ENCODE measurements at regions not wholly inside any gene's neighbourhood (a gene's known extent, or its start where the extent isn't known, plus 50 kb on each side); places are given as distances from the start of the nearest gene placed in this dataset.
A peak's percentile ranks its signal among the peaks of the same experiment; 100 is the strongest.

DNA sequence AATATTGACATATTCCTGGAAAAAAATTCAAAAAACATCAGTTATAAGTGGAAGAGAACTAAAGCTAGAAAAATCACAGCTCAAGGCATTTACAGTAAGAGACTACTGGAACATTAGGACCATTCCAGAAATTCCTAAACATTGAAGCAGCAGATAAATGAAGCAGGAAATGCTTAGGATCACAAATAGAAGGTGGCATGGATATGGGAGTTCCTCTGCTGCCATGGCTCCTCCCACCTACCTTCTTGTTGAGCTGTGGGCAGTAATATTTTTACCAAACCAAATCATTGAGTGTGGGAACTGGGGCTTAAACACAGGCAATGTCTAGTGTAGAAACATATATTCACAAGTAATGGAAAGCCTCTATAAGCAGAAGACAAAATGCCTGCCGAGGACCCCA is 292.8 kb downstream of the ANKRD7 start:
- no peak for ATAC-seq
- intact Hi-C loops (cut with micrococcal nuclease), result no loop called here
- no peak for DNase-seq

DNA sequence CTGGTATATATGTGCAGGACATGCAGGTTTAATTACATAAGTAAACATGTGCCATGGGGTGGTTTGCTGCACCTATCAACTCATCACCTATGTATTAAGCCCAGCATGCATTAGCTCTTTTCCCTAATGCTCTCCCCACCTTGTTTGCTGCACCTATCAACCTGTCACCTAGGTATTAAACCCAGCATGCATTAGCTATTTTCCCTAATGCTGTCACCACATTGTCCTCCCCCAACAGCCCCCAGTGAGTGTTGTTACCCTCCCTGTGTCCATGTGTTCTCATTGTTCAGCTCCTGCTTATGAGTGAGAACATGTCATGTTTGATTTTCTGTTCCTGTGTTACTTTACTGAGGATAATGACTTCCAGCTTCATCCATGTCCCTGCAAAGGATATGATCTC is 300.5 kb downstream of the ANKRD7 start:
- ATAC-seq (no peak), DNase-seq (no peak)
- intact Hi-C loops (cut with micrococcal nuclease), result no loop called here

DNA sequence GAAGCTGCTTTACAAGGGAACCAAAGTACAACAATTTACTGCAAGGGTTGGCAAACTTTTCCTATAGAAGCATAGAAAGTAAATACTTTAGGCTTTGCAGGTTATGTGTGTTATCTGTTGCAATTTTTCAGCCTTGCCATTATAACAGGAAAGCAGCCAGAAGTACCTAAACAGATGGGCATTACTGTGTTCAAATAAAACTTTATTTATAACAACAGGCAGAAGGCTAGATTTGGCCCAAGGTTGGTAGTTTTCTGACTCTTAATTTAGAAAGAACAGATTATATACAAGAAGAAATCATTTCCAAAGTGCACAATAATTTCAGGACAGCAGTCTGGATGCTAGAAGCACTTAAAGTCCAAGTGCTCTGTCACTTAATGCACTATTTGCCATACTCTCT is 307.1 kb downstream of the ANKRD7 start:
- intact Hi-C loops (cut with micrococcal nuclease), result no loop called here
- DNase-seq (no peak), ATAC-seq (no peak)

DNA sequence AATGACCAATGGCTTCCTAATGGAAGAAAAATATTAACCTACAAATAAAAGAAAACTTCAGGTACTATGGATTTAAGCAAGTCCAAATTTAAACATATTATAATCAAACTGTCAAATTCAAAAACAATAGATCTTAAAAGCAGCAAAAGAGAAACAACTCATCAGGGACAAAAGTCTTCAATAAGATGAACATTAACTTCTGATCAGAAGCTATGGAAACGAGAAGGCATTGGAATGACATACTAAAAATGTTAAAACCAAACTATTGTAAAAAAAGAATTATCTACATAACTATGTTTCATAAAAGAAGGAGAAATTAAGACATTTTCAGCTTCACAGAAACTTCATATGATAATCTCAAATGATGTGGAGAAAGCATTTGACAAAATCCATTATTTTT is 334.7 kb downstream of the ANKRD7 start:
- DNase-seq, result no peak
- intact Hi-C loops (cut with micrococcal nuclease), result no loop called here
- no peak for ATAC-seq

DNA sequence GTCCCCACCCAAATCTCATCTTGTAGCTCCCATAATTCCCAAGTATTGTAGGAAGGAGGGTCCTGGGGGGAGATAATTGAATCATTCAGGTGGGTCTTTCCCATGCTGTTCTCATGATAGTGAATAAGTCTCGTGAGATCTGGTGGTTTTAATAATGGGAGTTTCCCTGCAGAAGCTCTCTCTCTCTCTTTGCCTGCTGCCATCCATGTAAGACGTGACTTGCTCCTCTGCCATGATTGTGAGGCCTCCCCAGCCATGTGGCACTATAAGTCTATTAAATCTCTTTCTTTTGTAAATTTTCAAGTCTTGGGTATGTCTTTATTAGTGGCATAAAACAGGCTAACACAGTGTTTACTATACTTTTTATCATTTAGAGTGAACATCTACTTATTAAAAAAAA is 338.8 kb downstream of the ANKRD7 start:
- DNase-seq (no peak), ATAC-seq (no peak)
- intact Hi-C loops (cut with micrococcal nuclease), result no loop called here

DNA sequence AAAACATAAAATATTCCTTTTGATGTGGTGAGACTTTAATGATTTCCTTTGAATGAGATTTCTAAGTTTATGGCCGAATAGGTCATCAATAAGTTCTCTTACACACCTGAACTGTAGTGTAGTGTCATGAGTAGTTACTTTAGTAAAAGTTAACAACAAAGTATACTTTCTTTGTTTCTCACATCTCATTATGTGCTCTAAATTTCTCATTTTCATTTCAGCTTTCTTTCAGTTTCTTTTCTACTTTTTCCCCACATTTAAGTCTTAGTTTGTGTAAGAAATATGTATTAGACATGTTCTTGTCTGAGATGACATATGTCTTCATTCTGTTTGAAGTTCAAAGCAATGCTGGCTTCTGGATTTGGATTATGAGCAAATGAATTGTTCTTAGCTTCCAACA is 348.1 kb downstream of the ANKRD7 start:
- DNase-seq (no peak), ATAC-seq (no peak)
- intact Hi-C loops (cut with micrococcal nuclease), result no loop called here

DNA sequence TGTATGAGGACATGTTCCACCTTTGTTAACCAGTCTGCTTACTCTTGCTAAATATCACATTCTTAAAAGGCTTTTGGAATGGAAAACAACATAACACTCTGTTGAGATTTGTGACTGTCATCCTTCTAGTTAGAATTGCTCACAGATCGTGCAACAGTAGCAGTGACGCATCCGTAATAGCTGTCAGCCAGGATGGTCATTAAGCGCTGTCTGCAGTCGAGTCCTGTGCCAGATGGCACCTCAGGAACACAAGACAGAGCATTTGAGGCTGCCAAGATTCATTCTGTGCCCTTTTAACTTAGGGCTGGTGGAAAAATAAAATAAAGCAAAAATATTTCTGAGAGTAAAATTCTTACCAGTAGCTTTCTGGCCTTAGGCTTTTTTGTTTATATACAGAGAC is 348.6 kb downstream of the ANKRD7 start:
- intact Hi-C loops (cut with micrococcal nuclease), result no loop called here
- ATAC-seq, result peak; percentile 70
- peak; percentile 17 for DNase-seq

DNA sequence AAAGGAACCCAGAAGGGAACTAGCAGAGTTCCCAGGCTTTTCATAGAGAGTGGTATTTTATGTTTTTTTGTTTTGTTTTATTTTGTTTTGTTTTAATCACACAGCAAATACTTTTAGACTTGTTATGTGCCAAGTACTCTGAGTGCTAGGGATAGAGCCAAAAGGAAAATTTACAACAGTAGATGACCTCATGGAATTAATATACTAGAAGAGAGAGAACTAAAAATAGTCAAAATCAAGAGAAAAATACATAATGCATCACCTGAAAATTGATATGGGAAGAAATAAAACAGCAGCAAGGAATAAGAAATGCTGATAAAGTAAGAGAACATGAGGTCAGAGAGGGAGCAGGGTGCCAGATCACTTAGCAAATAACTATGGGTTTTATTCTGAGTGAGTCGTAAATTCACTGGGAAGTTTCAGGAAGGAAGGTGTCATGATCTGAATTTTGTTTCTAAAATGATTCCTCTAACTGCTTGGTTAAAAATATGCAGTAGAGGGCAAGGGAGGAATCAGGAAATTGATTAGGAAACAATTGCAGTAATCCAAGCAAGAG is 351.0 kb downstream of the ANKRD7 start:
- DNase-seq, result no peak
- intact Hi-C loops (cut with micrococcal nuclease), result no loop called here
- no peak for ATAC-seq

DNA sequence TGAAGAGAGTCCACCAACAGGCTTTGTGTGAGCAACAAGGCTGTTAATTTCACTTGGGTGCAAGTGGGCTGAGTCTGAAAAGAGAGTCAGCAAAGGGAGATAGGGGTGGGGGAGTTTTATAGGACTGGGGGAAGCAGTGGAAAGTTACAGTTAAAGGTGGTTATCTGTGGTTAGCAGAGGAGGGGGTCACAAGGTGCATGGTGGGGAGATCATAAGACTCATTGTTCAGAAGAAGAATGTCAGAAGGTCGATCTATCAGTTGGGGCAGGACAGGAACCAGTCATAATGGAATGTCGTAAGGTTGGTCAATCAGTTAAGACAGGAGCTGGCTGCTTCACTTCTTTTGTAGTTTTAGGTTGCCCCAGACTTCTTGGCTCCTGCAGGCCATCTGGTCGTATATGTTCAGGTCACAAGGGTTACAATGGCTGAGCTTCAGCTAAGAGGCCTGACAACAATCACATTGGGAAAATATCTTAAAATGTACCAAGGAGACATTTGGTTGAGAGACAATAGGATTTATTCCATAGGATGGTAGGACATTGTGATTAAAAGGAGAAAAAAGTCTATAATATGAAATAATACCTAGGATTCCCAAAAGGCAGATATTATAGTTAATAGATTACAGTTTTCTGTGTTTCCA is 356.4 kb downstream of the ANKRD7 start:
- DNase-seq, result no peak
- intact Hi-C loops (cut with micrococcal nuclease), result no loop called here
- no peak for ATAC-seq

DNA sequence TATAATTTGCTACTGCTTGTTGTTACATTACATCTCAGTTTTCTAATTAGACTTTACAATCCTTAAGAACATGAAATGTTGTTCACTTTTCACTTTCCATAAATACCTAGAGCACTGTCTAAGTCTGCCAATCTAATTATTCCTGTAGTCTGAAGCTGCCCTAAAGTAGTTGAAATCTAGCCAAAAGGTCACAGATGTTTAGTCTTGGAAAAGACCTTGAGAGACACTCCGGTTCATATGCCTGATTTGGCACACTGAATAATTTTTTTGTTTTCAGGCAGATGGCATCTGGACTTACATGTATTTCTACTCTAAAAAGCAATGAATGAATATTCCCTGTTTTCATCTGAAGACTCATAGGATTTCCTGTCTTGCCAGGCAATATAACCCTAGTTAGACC is 359.1 kb downstream of the ANKRD7 start:
- ATAC-seq (no peak), DNase-seq (no peak)
- intact Hi-C loops (cut with micrococcal nuclease), result no loop called here

DNA sequence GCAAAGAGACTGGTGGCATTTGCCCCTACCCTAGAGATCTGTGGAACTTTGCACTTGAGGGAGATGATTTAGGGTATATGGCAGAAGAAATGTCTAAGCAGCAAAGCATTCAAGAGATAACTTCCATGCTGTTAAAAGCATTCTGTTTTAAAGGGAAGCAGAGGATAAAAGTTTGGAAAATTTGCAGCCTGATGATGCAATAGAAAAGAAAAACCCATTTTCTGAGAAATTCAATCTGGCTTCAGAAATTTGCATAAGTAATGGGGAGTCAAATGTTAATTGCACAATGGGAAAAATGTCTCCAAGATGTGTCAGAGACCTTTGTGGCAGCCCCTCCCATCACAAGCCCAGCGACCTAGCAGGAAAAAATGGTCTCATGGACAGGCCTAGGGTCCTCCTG is 361.7 kb downstream of the ANKRD7 start:
- DNase-seq (no peak), ATAC-seq (no peak)
- intact Hi-C loops (cut with micrococcal nuclease), result no loop called here

DNA sequence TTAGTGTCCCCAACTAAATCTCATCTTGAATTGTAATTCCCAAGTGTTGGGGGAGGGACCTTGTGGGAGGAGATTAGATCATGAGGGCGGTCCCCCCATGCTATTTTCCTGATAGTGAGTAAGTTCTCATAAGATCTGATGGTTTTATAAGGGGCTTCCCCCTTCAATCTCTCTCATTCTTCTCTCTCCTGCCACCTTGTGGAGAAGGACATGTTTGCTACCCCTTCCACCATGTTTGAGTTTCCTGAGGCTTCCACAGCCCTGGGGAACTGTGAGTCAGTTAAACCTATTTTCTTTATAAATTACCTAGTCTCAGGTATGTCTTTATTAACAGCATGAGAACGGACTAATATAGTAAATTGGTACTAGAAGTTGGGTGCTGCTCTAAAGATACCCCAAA is 365.6 kb downstream of the ANKRD7 start:
- intact Hi-C loops (cut with micrococcal nuclease), result no loop called here
- DNase-seq, result no peak
- ATAC-seq, result no peak

DNA sequence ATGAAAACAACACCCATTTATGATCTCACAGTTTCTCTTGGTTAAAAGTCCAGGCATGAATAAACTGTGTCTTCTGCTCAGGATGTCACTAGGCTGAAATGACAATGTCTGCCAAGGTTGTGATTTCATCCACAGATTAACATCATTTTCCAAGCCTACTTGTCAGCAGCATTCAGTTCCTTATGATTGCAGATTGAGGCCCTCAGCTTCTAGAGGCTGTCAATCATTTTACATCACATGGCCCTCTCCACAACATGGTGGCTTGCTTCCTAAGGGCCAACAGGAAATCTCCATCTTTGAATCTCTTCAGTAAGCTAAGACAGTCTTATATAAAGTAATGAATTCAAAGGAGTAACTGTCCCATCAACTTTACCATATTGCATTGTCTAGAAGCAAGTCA is 377.6 kb downstream of the ANKRD7 start:
- DNase-seq (no peak), ATAC-seq (no peak)
- intact Hi-C loops (cut with micrococcal nuclease), result no loop called here

DNA sequence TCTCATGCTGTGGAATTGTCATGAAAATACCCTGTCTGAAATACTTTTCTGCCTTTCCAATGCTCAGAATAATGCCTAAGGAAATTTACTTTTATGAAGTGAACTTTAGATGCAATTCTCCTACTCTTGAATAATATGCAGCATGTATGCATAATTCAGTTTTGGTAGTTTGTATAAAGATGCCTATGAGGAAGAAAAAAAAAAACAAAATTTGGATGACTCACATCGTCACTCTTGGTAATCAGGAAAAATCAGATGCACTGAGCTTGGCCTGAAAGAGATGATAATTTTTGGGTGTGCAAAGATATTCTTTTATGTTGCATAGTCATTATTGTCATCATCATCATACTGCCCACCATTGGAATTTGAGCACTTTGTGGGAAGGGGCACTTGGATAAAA is 382.1 kb downstream of the ANKRD7 start:
- no peak for ATAC-seq
- intact Hi-C loops (cut with micrococcal nuclease), result no loop called here
- no peak for DNase-seq

DNA sequence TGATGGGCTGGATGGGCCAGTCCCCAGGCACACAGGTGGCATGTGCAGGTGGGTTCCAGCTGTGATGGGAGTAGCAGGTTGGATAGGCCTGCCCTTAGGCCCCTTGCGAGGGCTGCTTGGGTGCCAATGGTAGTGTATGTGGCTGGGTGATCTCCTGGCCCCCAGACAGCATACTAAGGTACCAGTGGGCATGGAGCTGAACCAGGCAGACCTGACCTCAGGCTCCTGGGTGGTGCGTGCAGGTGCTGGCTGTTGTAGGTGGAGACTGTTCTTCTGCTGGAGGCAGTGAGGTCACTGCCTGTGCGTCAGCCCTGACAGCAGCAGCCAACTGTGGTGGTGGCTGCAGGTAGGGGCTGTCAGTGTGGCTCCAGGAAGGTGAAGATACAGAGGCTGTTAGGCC is 384.7 kb downstream of the ANKRD7 start:
- DNase-seq, result no peak
- intact Hi-C loops (cut with micrococcal nuclease), result no loop called here
- ATAC-seq, result no peak

DNA sequence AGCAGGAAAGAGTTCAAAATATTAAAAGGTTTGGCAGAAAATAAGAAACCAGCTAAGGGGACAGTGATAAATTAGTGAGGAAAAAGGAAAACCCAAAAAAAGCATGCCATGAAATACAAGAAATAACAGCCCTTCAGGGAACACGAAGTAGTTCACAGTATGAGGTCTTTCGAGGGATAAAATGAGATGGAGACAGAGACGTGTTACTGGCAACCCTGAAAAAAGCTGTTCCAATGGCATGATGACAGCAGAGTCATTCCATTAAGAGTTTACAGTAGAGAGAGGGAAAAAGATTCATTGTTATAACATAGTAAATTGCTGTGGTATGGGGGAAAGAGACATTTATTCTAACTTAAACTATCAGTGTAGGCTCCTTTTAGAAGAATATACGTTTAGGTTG is 391.2 kb downstream of the ANKRD7 start:
- DNase-seq, result no peak
- ATAC-seq, result no peak
- intact Hi-C loops (cut with micrococcal nuclease), result no loop called here

DNA sequence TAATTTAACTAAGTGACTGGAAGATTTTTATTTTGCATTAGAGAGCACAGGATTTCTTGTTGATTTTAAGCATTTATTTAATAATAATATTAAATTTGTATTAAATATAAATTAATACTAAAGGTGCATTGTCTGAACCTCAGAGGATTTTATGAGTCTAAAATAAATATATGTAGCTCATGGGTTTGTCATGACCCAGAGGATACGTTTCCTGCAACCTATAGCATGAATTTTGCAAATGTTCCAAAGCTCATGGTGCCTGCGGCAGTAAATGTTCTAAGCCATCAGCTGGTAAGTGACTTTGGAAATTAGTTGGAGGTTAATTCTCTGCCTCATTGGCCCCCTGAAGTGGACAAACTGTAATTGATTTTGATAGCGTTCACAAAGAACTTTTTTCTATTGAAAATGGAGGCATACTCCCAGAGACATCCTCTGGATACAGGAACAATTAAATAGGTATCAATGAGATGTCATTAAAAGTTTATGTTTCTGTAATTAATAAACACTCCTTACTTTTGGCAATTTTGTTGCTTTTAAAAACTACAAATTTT is 397.4 kb downstream of the ANKRD7 start:
- intact Hi-C loops (cut with micrococcal nuclease), result no loop called here
- DNase-seq (no peak), ATAC-seq (no peak)

DNA sequence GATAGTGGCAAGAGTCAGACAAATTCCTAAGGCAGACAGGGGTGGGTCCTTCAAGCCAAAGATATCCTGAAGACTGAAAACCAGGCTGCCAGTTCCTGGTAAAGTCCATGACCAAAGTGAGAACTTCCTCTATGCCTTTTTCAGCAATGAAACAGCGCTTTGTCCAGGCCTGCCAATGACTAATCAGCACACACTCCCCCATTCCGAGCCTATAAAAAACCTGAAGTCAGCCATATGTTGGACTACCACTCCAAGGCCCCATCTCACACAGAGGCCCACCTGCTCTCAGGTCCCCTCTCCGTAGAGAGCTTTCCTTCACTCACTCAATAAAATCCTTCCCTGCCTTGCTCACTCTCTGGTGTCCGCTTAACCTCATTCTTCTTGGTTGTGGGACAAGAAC is 402.2 kb downstream of the ANKRD7 start:
- no peak for DNase-seq
- intact Hi-C loops (cut with micrococcal nuclease), result no loop called here
- ATAC-seq, result no peak

DNA sequence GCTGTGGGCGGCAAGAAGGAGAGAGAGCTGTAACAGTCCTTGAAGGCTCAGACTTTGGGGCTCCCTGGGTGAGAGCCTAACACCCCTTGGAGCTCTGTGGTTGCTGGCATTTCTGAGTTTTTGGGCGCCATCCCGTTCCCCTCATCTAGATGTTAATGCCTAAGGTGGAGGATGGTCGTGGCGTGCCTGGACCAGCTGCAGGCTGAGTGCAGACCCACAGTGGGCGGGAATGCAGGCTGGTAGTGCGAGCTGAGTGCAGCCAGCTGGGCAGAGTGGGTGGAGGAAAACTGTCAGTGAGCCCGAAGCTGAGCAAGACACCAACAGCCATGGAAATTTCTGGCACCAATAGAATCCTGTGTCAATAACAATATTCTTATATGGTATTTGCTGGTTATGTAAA is 403.0 kb downstream of the ANKRD7 start:
- ATAC-seq (no peak), DNase-seq (no peak)
- intact Hi-C loops (cut with micrococcal nuclease), result no loop called here

DNA sequence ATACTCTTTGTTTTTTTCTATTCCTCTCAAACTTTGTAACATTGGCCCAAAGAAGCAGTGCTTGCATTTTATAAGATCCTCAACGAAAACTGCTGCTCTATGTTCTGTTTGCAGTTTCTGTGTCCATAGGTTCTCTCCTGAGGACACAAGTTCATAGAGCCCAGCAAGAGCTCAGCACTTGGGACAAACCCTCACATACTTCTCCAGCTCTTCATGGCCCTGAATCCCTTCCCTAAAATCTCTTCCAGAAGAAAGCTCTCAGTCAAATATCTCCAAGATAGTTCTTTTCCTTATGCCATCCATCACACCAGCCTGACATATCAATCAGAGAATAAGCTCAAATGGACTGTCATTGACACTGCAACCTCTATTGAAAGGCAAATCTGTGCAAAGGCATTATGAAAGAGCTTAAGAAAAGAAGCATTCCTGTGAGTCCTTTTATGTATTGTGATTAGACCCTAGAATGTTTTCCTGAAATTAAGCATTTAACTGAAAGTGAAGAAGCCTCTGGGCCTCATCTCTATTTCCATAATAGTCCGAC is 405.5 kb downstream of the ANKRD7 start:
- intact Hi-C loops (cut with micrococcal nuclease), result no loop called here
- no peak for ATAC-seq
- no peak for DNase-seq

DNA sequence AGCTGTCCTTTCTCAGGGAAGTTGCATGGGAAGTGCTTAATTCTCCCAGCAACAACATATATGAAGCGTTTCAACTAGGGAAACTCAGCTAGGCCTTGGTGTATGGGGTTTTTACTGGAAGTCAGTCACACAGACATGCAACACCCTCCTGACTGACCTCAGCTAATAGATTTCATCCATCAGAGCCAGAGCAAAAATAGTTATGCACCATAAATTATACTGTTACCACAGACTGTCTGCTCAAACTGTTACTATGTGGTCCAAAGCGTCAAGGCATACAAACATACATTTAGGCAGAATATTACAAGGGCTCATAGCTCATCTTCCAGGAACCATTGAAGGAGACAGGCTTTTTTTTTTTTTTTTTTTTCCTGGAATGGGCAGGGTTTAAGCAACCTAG is 417.9 kb downstream of the ANKRD7 start:
- DNase-seq (no peak), ATAC-seq (no peak)
- intact Hi-C loops (cut with micrococcal nuclease), result no loop called here

All from left ventricle myocardium superior (tissue), 1 donor.